WTC11 (cell line): ENCODE measurements at regions not wholly inside any gene's neighbourhood (a gene's known extent, or its start where the extent isn't known, plus 50 kb on each side); places are given as distances from the start of the nearest gene placed in this dataset.

Experiments used
- ATAC-seq: fragments of 200-7000 bp; cut with Tn5 transposase; 2 replicates; pipeline ENCODE4 v1.10.0; 2021; ENCODE audit warnings: mild to moderate bottlenecking, moderate library complexity
- CTCF ChIA-PET: fragments of 300-600 bp; sonication (Branson Sonifier 250); formaldehyde crosslinking; loops from one replicate; lab custom pipeline; 2021; ENCODE audit warnings: antibody characterized with exemption; lab: Charles Lee
- POLR2A ChIA-PET: fragments of 350-600 bp; sonication (Branson Sonifier 250); formaldehyde crosslinking; loops from one replicate; lab custom pipeline; 2021; ENCODE audit warnings: antibody characterized with exemption; lab: Charles Lee
- DNase-seq: peaks from one replicate; pipeline ENCODE4 v3.0.0; 2021; ENCODE audit warnings: low spot score
- H3K27ac Mint-ChIP-seq: 2 replicates; pipeline ENCODE4 v1.8.0; 2021; ENCODE audit warnings: mixed read lengths
- H3K27me3 Mint-ChIP-seq: 2 replicates; pipeline ENCODE4 v1.8.0; 2021; ENCODE audit warnings: low read depth, mild to moderate bottlenecking, moderate library complexity, mixed read lengths
- H3K36me3 Mint-ChIP-seq: 2 replicates; pipeline ENCODE4 v1.8.0; 2021; ENCODE audit warnings: mixed read lengths
- H3K4me1 Mint-ChIP-seq: 2 replicates; pipeline ENCODE4 v1.8.0; 2022; ENCODE audit warnings: mixed read lengths
- H3K4me3 Mint-ChIP-seq: 2 replicates; pipeline ENCODE4 v1.8.0; 2021; ENCODE audit warnings: mild to moderate bottlenecking, moderate library complexity, mixed read lengths
- H3K9me3 Mint-ChIP-seq: 2 replicates; pipeline ENCODE4 v1.8.0; 2021; ENCODE audit warnings: mixed read lengths
- AFF4 ChIP-seq: sonication (generic); formaldehyde crosslinking; IDR thresholded peaks from 2 replicates; pipeline ENCODE4 v1.8.1; 2023; ENCODE audit warnings: mild to moderate bottlenecking, missing genetic modification reagents, borderline replicate concordance
- AR ChIP-seq: fragments of 250-450 bp; sonication (Bioruptor Pico); IDR thresholded peaks from 2 replicates; pipeline ENCODE4 v1.9.0; 2021; ENCODE audit warnings: mild to moderate bottlenecking
- ATF2 ChIP-seq: sonication (generic); formaldehyde crosslinking; IDR thresholded peaks from 2 replicates; pipeline ENCODE4 v1.8.1; 2022; ENCODE audit warnings: low read depth, missing genetic modification reagents, borderline replicate concordance
- CBFB ChIP-seq: sonication (generic); formaldehyde crosslinking; IDR thresholded peaks from 2 replicates; pipeline ENCODE4 v1.8.1; 2022; ENCODE audit warnings: mild to moderate bottlenecking, low read depth, missing genetic modification reagents
- E2F5 ChIP-seq: sonication (generic); formaldehyde crosslinking; IDR thresholded peaks from 2 replicates; pipeline ENCODE4 v1.8.1; 2022; ENCODE audit warnings: mild to moderate bottlenecking, moderate library complexity, missing genetic modification reagents
- ESRRA ChIP-seq: sonication (generic); formaldehyde crosslinking; IDR thresholded peaks from 2 replicates; pipeline ENCODE4 v1.8.1; 2022; ENCODE audit warnings: mild to moderate bottlenecking, missing genetic modification reagents, borderline replicate concordance
- JAZF1 ChIP-seq: fragments of 250-450 bp; sonication (Bioruptor Pico); IDR thresholded peaks from 2 replicates; pipeline ENCODE4 v1.9.0; 2021; ENCODE audit warnings: moderate library complexity, mild to moderate bottlenecking, inconsistent platforms
- JUN ChIP-seq: sonication (generic); formaldehyde crosslinking; IDR thresholded peaks from 2 replicates; pipeline ENCODE4 v1.8.0; 2023; ENCODE audit warnings: mild to moderate bottlenecking, missing genetic modification reagents
- MAX ChIP-seq: sonication (generic); formaldehyde crosslinking; IDR thresholded peaks from 2 replicates; pipeline ENCODE4 v1.8.0; 2022; ENCODE audit warnings: mild to moderate bottlenecking, missing genetic modification reagents
- MLX ChIP-seq: sonication (generic); formaldehyde crosslinking; IDR thresholded peaks from 2 replicates; pipeline ENCODE4 v1.8.1; 2023; ENCODE audit warnings: mild to moderate bottlenecking, missing genetic modification reagents, moderate library complexity
- MYBL2 ChIP-seq: sonication (generic); formaldehyde crosslinking; IDR thresholded peaks from 2 replicates; pipeline ENCODE4 v1.8.1; 2023; ENCODE audit warnings: mild to moderate bottlenecking, moderate library complexity, missing genetic modification reagents
- NR1H2 ChIP-seq: sonication (generic); formaldehyde crosslinking; IDR thresholded peaks from 2 replicates; pipeline ENCODE4 v1.9.0; 2021; ENCODE audit warnings: mild to moderate bottlenecking, moderate library complexity, missing genetic modification reagents
- SMAD3 ChIP-seq: sonication (generic); formaldehyde crosslinking; IDR thresholded peaks from 2 replicates; pipeline ENCODE4 v1.8.0; 2022; ENCODE audit warnings: missing genetic modification reagents, mild to moderate bottlenecking, borderline replicate concordance
- SMAD4 ChIP-seq: sonication (generic); formaldehyde crosslinking; IDR thresholded peaks from 2 replicates; pipeline ENCODE4 v1.8.0; 2022; ENCODE audit warnings: mild to moderate bottlenecking, missing genetic modification reagents
- SP1 ChIP-seq: sonication (generic); formaldehyde crosslinking; conservative IDR thresholded peaks from 2 replicates; pipeline ENCODE4 v1.8.1; 2022; ENCODE audit warnings: missing genetic modification reagents
- STAT6 ChIP-seq: sonication (generic); formaldehyde crosslinking; conservative IDR thresholded peaks from 2 replicates; pipeline ENCODE4 v1.8.1; 2023; ENCODE audit warnings: mild to moderate bottlenecking, low read depth, missing genetic modification reagents, moderate library complexity
- TEAD4 ChIP-seq: sonication (generic); formaldehyde crosslinking; IDR thresholded peaks from 2 replicates; pipeline ENCODE4 v1.8.0; 2022; ENCODE audit warnings: mild to moderate bottlenecking, missing genetic modification reagents
- USF1 ChIP-seq: sonication (generic); formaldehyde crosslinking; IDR thresholded peaks from 2 replicates; pipeline ENCODE4 v1.8.0; 2022; ENCODE audit warnings: mild to moderate bottlenecking, missing genetic modification reagents
- ZMAT4 ChIP-seq: fragments of 250-450 bp; sonication (Bioruptor Pico); IDR thresholded peaks from 2 replicates; pipeline ENCODE4 v1.9.0; 2021; ENCODE audit warnings: mild to moderate bottlenecking
- ZNF219 ChIP-seq: sonication (generic); formaldehyde crosslinking; IDR thresholded peaks from 2 replicates; pipeline ENCODE4 v1.8.0; 2023; ENCODE audit warnings: missing genetic modification reagents, mild to moderate bottlenecking, borderline replicate concordance
- ZNF512 ChIP-seq: sonication (generic); formaldehyde crosslinking; IDR thresholded peaks from 2 replicates; pipeline ENCODE4 v1.8.1; 2022; ENCODE audit warnings: missing genetic modification reagents, borderline replicate concordance

GRCh38 chr13:53775807-53776206 lies 747.2 kb downstream of the OLFM4 start (continued):
- no peak for TF ChIP-seq JAZF1
- no peak for TF ChIP-seq MYBL2
- TF ChIP-seq NR1H2 (CRISPR knock-in tag) = no peak
- TF ChIP-seq JUN = no peak
- TF ChIP-seq SMAD4 (CRISPR knock-in tag) = no peak

GRCh38 chr13:53778937-53779336 lies 750.3 kb downstream of the OLFM4 start:
- no peak for DNase-seq
- no peak for TF ChIP-seq ZMAT4 (CRISPR knock-in tag)
- TF ChIP-seq USF1 (CRISPR knock-in tag) = no peak
- TF ChIP-seq MLX (CRISPR knock-in tag) = no peak
- no peak for TF ChIP-seq SP1 (CRISPR knock-in tag)
- TF ChIP-seq STAT6 (CRISPR knock-in tag) = no peak
- TF ChIP-seq TEAD4 (CRISPR knock-in tag) = no peak
- no peak for TF ChIP-seq SMAD3 (CRISPR knock-in tag)
- TF ChIP-seq ATF2 (CRISPR knock-in tag) = no peak
- no peak for TF ChIP-seq MAX (CRISPR knock-in tag)
- TF ChIP-seq NR1H2 (CRISPR knock-in tag) = no peak
- TF ChIP-seq ZNF512 = no peak
- TF ChIP-seq ZNF219 (CRISPR knock-in tag) = no peak
- TF ChIP-seq ESRRA (CRISPR knock-in tag) = no peak
- TF ChIP-seq E2F5 = no peak
- TF ChIP-seq AR (CRISPR knock-in tag) = no peak
- no peak for TF ChIP-seq AFF4 (CRISPR knock-in tag)
- TF ChIP-seq CBFB = no peak
- no peak overlapping the region for H3K4me3 Mint-ChIP-seq
- no peaks in the 10 kb centered on the region for H3K36me3 Mint-ChIP-seq
- no peak for ATAC-seq
- H3K27me3 Mint-ChIP-seq = no peaks in the 10 kb centered on the region; the same call in 1 of the 2 replicates
- no peak overlapping the region for H3K27ac Mint-ChIP-seq
- peaks cover 25% of the 10 kb centered on the region for H3K4me1 Mint-ChIP-seq
- ChIA-PET CTCF (interaction anchor here (0.6 to 1.3 kb wide), 8 partner anchors 9 to 1466 kb away, joined by 3 to 13 read pairs (median 4); no protein-coding TSS in a partner anchor), POLR2A (no interaction called here)
- no peaks in the 10 kb centered on the region for H3K9me3 Mint-ChIP-seq
